Endothelial cell of umbilical vein (primary cell): ENCODE measurements at regions not wholly inside any gene's neighbourhood (a gene's known extent, or its start where the extent isn't known, plus 50 kb on each side); places are given as distances from the start of the nearest gene placed in this dataset.

Experiments used
- BruUV-seq: library from RNA; stranded (reverse); fragments of 400-500 nt; replicated peaks from 2 replicates; lab custom pipeline; 2021; lab: Mats Ljungman, UMichigan
- CTCF ChIA-PET: fragments of 300-600, 350-600 bp; sonication (Branson Sonifier 250); formaldehyde crosslinking; loops from one replicate; lab custom pipeline; 2021; ENCODE audit warnings: antibody characterized with exemption, inconsistent platforms; lab: Charles Lee
- POLR2A ChIA-PET: fragments of 300-600, 350-600 bp; sonication (Branson Sonifier 250); formaldehyde crosslinking; loops from one replicate; lab custom pipeline; 2021; ENCODE audit warnings: antibody characterized with exemption, inconsistent platforms; lab: Charles Lee
- DNase-seq: peaks from one replicate; pipeline ENCODE4 v3.0.0-alpha.2; 2011; ENCODE audit warnings: low read depth, low spot score
- FAIRE-seq: peaks from 2 replicates; lab custom pipeline; 2011; peaks lifted over from hg19 to GRCh38; lab: Jason Lieb, UNC
- H2AFZ ChIP-seq: 2 replicates; pipeline ENCODE4 v1.6.0; 2012; ENCODE audit warnings: low read depth, low read length, control low read depth, inconsistent platforms
- H3K27ac ChIP-seq: 2 replicates; pipeline ENCODE4 v1.5.1; 2011; ENCODE audit warnings: low read depth, mild to moderate bottlenecking, control low read depth, low read length, moderate library complexity; ENCODE audit not compliant: insufficient read depth
- H3K27me3 ChIP-seq, 2 experiments: 2 replicates each; pipeline versions ENCODE4 v1.6.0 to v1.6.1; 2011; ENCODE audit warnings: low read length in 2 of 2, mixed read lengths in 1 of 2; ENCODE audit not compliant: control insufficient read depth in 2 of 2, insufficient read depth in 2 of 2
- H3K36me3 ChIP-seq, 2 experiments: 2 replicates in 1 of 2; 3 replicates in 1 of 2; pipeline ENCODE4 v1.5.1; 2011; ENCODE audit warnings: low read length in 2 of 2, mild to moderate bottlenecking in 1 of 2, moderate library complexity in 1 of 2; ENCODE audit not compliant: control insufficient read depth in 2 of 2, insufficient read depth in 2 of 2; ENCODE audit errors: extremely low read depth in 1 of 2
- H3K4me1 ChIP-seq: 3 replicates; pipeline ENCODE4 v1.5.1; 2011; ENCODE audit warnings: mild to moderate bottlenecking, low read length; ENCODE audit not compliant: control insufficient read depth, insufficient read depth; ENCODE audit errors: extremely low read depth
- H3K4me2 ChIP-seq: 2 replicates; pipeline ENCODE4 v1.6.1; 2011; ENCODE audit warnings: low read length, control low read depth, mixed read lengths; ENCODE audit not compliant: insufficient read depth
- H3K4me3 ChIP-seq, 3 experiments: fragments of 200-600 bp in 1 of 3; sonication (generic), shearing (Covaris generic) in 1 of 3; replicated peaks in 1 of 3; 2 replicates each; pipeline ENCODE4 v1.5.1; 2011 to 2016; ENCODE audit warnings: control low read depth in 3 of 3, low read length in 3 of 3, mild to moderate bottlenecking in 2 of 3, inconsistent platforms in 1 of 3, low read depth in 1 of 3, moderate library complexity in 1 of 3; ENCODE audit not compliant: insufficient read depth in 1 of 3
- H3K79me2 ChIP-seq: 2 replicates; pipeline ENCODE4 v1.6.0; 2012; ENCODE audit warnings: low read length, inconsistent platforms; ENCODE audit not compliant: control insufficient read depth, insufficient read depth
- H3K9ac ChIP-seq: replicated peaks from 2 replicates; pipeline ENCODE3; 2011; ENCODE audit warnings: low read length, control low read depth; ENCODE audit not compliant: insufficient read depth; ENCODE audit errors: extremely low read depth
- H3K9me1 ChIP-seq: replicated peaks from 3 replicates; pipeline ENCODE4 v1.6.0; 2011; ENCODE audit warnings: mild to moderate bottlenecking, low read length; ENCODE audit not compliant: control insufficient read depth, insufficient read depth; ENCODE audit errors: extremely low read depth
- H3K9me3 ChIP-seq: replicated peaks from 2 replicates; pipeline ENCODE4 v1.5.1; 2012; ENCODE audit warnings: low read length, inconsistent platforms; ENCODE audit not compliant: control insufficient read depth, insufficient read depth
- H4K20me1 ChIP-seq: replicated peaks from 2 replicates; pipeline ENCODE3; 2011; ENCODE audit warnings: mild to moderate bottlenecking, low read length; ENCODE audit not compliant: control insufficient read depth, insufficient read depth; ENCODE audit errors: extremely low read depth
- EZH2 ChIP-seq: IDR thresholded peaks from 2 replicates; pipeline ENCODE4 v1.6.1; 2012; ENCODE audit warnings: borderline replicate concordance, low read depth, mild to moderate bottlenecking, moderate library complexity, low read length, inconsistent platforms; ENCODE audit not compliant: severe bottlenecking
- FOS ChIP-seq: IDR thresholded peaks from 2 replicates; pipeline ENCODE4 v1.6.1; 2011; ENCODE audit warnings: mild to moderate bottlenecking, low read length, moderate library complexity, borderline replicate concordance; ENCODE audit not compliant: insufficient read depth
- GATA2 ChIP-seq: IDR thresholded peaks from 2 replicates; pipeline ENCODE4 v1.7.0; 2011; ENCODE audit warnings: low read depth, mild to moderate bottlenecking, moderate library complexity, mixed read lengths, low read length; ENCODE audit not compliant: insufficient read length, insufficient read depth
- MYC ChIP-seq: IDR thresholded peaks from one replicate; pipeline ENCODE4 v1.6.1; 2011; ENCODE audit warnings: mild to moderate bottlenecking, low read depth, low read length
- POLR2A ChIP-seq: IDR thresholded peaks from 2 replicates; pipeline ENCODE4 v1.6.1; 2012; ENCODE audit warnings: low read depth, mild to moderate bottlenecking, control low read depth, low read length
- POLR2AphosphoS5 ChIP-seq: IDR thresholded peaks from 2 replicates; pipeline ENCODE4 v1.6.1; 2012; ENCODE audit warnings: low read depth, mild to moderate bottlenecking, control low read depth, low read length, moderate library complexity; ENCODE audit not compliant: insufficient read depth
- dilution Hi-C: fragments of 300-500 bp; cut with MboI; formaldehyde crosslinking; loops from one replicate; pipeline ENCODE4 v1.15.0; 2019; ENCODE audit warnings: low sequenced_read_pairs; ENCODE audit not compliant: extremely low pct_ligation_motif_present
- intact Hi-C: fragments of 100-400 bp; cut with micrococcal nuclease; formaldehyde crosslinking; loops from one replicate; pipeline ENCODE4 v1.10.0; 2022
- TF ChIP-seq, protein P1 (sequence below), 2 donors: IDR thresholded peaks; 1 replicate in 1 of 2; 2 replicates in 1 of 2; pipeline ENCODE4 v1.5.1; 2011; ENCODE audit warnings: low read length in 2 of 2, mild to moderate bottlenecking in 2 of 2, moderate library complexity in 2 of 2, control low read depth in 1 of 2, inconsistent platforms in 1 of 2, low read depth in 1 of 2; ENCODE audit not compliant: insufficient read depth in 1 of 2; ENCODE audit errors: extremely low read depth in 1 of 2
- TF ChIP-seq, protein P2 (sequence below): IDR thresholded peaks from 2 replicates; pipeline ENCODE4 v1.6.1; 2011; ENCODE audit not compliant: insufficient read depth, insufficient read length

DNA sequence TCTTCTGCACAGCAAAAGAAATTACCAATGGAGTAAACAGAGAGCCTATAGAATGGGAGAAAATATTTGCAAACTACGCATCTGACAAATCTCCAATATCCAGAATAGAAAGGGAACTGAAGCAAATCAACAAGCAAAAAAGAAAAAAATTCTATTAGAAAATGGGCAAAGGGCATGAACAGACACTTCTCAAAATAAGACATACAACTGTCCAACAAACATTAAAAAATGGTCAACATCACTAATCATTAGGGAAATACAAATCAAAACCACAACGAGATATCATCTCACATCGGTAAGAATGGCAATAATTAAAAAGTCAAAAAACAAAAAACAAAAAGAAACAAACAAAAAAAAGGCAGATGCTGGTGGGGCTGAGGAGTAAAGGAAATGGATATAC lies 356.4 kb downstream of the ADCYAP1 start:
- intact Hi-C loops: no loop called here
- ChIA-PET CTCF (no interaction called here), POLR2A (no interaction called here)
- no peak overlapping the region for H3K9ac ChIP-seq
- no peak overlapping the region for H3K4me2 ChIP-seq
- BruUV-seq: no TSS peak
- FAIRE-seq (no peak), DNase-seq (no peak)
- H3K36me3 ChIP-seq: no peaks in the 10 kb centered on the region
- TF ChIP-seq EZH2: no peak
- no peaks in the 10 kb centered on the region for H3K27me3 ChIP-seq
- H3K9me1 ChIP-seq: no peaks in the 10 kb centered on the region
- no peak overlapping the region for H3K27ac ChIP-seq
- no peaks in the 10 kb centered on the region for H3K79me2 ChIP-seq
- no peaks in the 10 kb centered on the region for H3K9me3 ChIP-seq
- no peaks in the 10 kb centered on the region for H4K20me1 ChIP-seq
- H3K4me3 ChIP-seq: no peak overlapping the region
- H2AFZ ChIP-seq: no peak overlapping the region
- dilution Hi-C loops: no loop called here
- H3K4me1 ChIP-seq: no peaks in the 10 kb centered on the region

DNA sequence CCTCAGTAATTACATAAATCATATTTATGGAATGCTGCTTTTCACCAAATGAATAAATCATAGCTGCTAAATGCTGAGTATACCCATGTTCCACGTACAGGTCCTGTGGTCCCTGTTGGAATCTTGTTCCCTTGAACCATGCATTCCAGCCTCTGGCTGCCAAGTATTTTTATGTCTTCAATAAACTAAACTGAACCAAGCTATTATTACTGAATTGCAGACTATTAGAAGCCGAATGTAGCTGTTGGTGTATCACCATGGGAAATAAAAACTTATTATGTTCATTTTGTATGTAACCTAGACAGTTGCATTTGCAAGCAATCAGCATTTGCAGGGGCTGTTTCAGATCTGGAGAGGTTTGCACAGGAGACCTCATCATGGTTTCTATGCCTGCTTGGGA lies 362.4 kb downstream of the ADCYAP1 start:
- no peaks in the 10 kb centered on the region for H3K9me3 ChIP-seq
- TF ChIP-seq MYC (no peak), FOS (no peak), POLR2AphosphoS5 (no peak), EZH2 (no peak), POLR2A (no peak), GATA2 (no peak)
- TF ChIP-seq, protein P1, sequence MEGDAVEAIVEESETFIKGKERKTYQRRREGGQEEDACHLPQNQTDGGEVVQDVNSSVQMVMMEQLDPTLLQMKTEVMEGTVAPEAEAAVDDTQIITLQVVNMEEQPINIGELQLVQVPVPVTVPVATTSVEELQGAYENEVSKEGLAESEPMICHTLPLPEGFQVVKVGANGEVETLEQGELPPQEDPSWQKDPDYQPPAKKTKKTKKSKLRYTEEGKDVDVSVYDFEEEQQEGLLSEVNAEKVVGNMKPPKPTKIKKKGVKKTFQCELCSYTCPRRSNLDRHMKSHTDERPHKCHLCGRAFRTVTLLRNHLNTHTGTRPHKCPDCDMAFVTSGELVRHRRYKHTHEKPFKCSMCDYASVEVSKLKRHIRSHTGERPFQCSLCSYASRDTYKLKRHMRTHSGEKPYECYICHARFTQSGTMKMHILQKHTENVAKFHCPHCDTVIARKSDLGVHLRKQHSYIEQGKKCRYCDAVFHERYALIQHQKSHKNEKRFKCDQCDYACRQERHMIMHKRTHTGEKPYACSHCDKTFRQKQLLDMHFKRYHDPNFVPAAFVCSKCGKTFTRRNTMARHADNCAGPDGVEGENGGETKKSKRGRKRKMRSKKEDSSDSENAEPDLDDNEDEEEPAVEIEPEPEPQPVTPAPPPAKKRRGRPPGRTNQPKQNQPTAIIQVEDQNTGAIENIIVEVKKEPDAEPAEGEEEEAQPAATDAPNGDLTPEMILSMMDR (IDR thresholded peaks at IDR 0.05; ENCODE audit: extremely low read depth in 1 of 2, insufficient read depth in 1 of 2, low read depth in 1 of 2, low read length in 2 of 2): no peak
- TF ChIP-seq, protein P2, sequence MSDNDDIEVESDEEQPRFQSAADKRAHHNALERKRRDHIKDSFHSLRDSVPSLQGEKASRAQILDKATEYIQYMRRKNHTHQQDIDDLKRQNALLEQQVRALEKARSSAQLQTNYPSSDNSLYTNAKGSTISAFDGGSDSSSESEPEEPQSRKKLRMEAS: no peak
- H3K27me3 ChIP-seq: no peaks in the 10 kb centered on the region
- no peak overlapping the region for H3K9ac ChIP-seq
- CTCF ChIA-PET: interaction anchor here (0.9 kb wide), 1 partner anchor 16 kb away, joined by 3 read pairs; no protein-coding TSS in a partner anchor
- H3K27ac ChIP-seq: no peak overlapping the region
- FAIRE-seq: no peak
- no peaks in the 10 kb centered on the region for H3K36me3 ChIP-seq
- intact Hi-C loops (no loop called here), dilution Hi-C loops (no loop called here)
- H2AFZ ChIP-seq: no peak overlapping the region
- no peaks in the 10 kb centered on the region for H3K4me1 ChIP-seq
- DNase-seq: no peak
- no peaks in the 10 kb centered on the region for H3K9me1 ChIP-seq
- H3K79me2 ChIP-seq: no peaks in the 10 kb centered on the region
- no TSS peak for BruUV-seq
- no peaks in the 10 kb centered on the region for H4K20me1 ChIP-seq
- no peak overlapping the region for H3K4me2 ChIP-seq
- H3K4me3 ChIP-seq: no peak overlapping the region
- POLR2A ChIA-PET: no interaction called here
